Effector CD4-positive, alpha-beta T cell (primary cell): ENCODE measurements at regions not wholly inside any gene's neighbourhood (a gene's known extent, or its start where the extent isn't known, plus 50 kb on each side); places are given as distances from the start of the nearest gene placed in this dataset.

Experiments used
- DNase-seq: peaks from one replicate; pipeline ENCODE4 v3.0.0-alpha.2; 2020

DNA sequence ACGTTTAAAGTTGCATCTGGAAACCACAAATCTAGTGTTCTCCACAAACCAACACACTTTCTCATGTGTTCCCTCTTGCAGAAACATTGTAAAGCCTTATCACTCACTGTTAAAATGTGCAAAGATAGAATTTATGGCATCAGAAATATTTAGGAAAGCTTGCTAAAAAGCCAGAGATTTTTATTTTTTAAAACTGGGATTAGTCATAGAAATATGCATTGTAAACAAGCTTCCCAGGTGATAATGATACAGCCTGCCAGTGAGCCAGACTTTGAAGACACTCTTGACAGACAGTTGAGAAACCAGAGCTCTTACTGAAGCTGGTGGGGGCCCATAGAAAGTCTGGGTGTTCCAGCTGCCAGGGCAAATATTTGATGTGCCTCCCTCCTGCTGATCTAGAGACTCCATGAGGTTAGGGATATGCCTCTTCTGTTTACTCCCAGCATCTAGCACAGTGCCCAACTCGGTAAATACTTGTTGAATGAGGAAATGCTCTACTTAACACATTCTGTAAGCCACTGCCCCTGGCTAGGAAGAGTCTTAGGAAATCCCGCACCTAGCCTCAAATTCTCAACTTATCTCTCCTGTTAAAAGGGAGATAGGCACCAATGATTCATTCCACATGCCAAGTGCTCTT is 179.0 kb upstream of the RASGEF1B start:
- DNase-seq: no peak

DNA sequence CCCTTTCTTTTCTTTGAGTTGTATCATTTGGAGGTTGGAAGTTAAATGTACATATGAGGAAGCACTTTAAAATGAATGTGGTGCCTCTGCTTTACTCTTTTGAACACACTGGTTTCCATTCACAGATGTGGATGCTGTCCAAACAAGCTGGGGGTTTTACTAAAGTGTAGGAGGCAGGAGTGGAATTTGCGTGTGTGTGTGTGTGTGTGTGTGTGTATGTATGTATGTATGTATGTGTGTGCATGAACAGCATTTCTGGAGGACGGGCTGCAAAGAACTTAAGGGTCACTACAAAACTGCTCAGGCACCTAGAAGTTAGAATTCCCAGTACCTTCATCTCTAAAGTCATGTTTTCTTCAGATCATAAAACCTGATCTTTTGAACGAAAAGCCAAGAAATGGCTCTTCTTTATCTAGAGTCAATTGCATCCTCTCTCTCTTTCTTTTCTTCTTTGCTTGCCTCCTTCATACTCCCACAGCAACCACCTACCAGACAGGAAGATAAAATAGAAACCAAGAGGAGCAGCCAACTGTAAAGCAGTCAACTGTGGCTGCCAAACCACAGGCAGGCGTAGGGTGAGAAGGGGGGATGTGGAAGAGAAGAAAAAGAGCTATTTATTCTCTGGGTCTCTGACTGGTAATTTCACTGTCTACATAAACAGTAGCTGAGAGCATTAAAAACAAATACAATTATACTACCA is 177.0 kb upstream of the RASGEF1B start:
- DNase-seq: no peak

DNA sequence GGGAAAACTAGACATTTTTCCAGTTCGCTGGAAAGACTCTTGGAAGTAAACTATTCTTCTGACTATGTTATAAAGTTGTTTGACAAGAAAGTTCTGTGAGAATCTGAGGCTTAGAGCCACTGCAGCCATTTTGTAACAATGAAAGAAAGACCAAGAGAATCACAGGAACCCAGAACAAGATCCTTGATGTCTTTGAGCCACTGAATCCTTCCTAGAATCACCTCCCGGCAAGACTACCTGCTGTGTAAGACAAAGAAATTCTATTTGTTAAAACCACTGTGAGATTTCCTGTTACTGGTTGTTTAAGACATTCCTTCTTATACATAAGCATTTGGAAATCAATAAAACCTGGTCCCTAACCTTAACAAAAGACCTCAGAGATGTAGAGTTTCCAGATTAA is 175.7 kb upstream of the RASGEF1B start:
- DNase-seq: no peak

DNA sequence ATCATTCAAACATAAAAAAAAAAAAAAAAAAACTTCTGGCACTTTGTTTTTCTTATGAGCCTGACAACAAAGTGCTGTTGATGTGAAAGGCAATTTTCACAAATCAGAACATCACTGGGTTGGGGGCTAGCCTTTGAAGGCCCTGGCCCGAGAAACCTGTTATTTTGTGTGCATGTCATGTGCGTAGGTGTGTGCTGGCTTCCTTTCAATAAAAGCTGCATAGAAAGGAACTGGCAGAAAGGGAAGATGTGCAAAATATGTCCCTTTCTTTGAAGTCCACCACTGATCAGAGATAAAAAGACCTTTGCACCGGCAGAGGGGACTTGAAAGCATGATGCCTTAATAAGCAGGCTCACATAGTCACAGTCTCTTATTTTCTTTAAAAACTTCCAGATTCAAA is 170.8 kb upstream of the RASGEF1B start:
- no peak for DNase-seq

DNA sequence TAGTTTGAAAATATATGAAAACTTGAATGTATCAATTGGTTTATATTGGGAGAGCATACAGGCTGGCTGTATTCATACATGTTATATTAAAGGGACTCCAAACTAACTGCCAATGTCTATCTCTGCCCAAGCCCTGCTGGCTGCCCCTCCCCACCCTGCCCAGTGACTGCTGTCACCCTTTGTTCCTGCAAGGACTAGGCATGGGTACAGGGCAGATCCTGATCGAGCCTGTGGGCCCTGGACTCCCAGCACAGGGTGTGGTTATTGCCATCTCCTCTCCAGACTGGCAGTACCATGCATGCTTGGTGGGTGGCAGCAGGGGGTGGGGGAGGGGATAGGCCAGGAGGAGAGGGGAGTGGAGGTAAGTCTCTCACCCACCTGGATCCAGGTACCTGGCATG is 167.5 kb upstream of the RASGEF1B start:
- DNase-seq: no peak

DNA sequence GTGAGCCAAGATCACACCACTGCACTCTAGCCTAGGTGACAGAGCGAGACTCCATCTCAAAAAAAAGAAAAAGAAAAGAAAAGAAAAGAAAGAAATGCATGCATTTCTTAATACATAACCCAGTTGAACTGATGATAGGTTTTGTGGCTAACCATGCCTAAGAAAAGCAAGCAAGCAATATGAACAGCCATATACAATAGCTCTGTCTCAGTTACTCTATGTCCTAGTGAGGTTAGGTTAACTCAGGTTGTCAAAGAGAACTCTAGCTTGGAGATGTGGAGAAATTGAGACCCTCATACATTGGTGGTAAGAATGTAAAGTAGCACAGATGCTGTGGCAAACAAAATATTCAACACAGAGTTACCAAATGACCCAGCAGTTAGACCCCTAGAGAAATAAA is 167.0 kb upstream of the RASGEF1B start:
- no peak for DNase-seq

DNA sequence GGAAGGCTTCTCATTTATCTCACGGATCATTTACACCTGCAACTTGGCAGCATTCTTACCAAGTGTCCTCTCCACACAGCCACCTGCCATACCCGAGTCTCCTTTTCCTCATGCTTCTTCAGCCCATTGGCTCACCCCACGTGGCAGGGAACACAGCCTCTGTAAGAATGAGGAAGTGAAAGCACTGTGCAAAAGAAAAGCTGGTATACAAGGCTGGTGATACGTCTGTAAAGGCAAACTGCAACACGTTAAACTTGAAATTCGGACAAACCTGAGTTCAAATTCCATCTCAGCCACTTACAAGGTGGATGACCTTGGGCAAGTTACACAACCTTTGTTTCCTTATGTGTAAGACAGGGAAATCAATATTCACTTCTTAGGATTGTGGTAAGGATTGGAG is 164.0 kb upstream of the RASGEF1B start:
- DNase-seq: no peak

DNA sequence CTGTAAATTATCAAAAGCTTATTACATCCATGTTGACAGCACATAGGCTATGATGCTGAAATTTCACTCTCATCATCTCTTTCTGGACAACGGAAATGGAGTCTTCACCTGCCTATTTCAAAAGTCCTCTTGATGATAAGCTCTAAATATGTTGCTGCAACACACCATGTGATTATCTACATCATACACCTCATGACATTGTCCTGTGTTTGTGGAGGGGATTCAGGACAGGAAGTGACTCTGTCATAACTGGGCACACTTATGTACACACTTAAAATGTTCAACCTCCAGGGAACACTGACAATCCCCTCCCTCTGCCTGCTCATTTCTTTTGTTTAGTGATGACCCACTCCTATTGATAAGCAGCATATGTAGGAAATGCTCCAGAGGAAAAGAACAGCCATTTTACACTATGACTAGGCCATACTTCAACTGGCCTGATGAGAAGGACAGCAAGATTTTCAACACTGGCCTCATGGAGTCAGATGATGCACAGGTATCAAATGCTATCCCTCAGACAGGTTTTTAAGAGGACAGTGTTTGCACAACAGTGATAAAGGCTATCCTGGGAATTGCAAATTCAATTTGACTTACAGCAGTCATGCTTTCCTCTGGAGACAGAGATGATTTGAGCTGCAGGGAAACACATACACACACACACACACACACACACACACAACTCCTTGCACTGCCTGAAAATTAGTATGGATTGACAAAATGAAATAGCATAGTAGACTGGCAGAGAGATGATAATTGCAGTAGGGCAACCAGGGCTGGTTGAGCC is 163.3 kb upstream of the RASGEF1B start:
- DNase-seq: no peak

DNA sequence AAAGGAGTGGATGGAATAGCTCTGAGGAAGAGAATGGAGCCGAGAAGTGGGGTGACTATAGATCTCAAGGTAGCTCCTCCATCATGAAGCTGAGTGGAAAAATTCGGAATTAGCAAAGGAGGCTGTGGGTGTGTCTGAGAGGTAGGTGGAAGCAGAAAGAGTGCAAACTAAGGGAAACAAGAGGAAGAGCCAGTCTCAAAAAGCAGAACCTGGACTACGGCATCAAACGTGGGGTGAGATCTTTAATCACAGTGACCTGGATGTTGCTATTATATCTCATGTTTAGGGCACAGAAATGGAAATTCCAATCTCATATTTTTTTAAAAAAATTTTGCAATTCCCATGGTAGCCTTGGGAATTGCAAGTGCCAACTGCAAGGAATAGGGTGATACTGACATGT is 162.5 kb upstream of the RASGEF1B start:
- DNase-seq: no peak

DNA sequence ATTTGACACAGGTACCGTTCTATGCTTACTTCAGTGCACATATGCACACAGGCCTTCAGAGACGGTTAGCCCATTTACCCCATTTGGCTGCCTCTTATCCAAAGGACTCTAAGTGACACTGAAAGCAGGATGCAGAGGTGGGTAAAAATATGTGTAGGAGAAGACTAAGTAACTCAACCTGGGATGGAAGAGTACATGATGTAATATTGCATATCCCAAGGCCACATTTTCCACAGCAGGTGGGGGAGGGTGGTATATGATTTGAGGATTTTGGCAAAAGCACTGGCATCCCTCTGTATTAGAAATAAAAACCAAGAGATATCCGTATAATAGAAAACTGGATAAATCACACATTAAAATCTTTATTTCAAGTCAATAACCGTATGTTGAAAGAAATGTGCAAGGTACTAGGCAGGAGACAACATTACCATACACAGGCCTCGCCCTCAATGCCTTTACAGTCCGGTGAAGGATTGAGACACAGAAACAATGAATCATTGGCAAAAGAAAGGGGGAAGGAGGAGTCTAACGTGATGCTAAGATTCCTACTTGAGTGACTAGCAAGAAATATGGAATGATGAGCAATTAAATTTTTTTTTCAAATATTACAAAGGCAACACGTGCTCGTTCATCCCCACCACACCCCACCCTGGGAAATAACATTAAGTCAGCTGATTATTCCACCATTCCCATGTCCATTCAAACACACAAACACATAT is 161.0 kb upstream of the RASGEF1B start:
- DNase-seq: no peak

DNA sequence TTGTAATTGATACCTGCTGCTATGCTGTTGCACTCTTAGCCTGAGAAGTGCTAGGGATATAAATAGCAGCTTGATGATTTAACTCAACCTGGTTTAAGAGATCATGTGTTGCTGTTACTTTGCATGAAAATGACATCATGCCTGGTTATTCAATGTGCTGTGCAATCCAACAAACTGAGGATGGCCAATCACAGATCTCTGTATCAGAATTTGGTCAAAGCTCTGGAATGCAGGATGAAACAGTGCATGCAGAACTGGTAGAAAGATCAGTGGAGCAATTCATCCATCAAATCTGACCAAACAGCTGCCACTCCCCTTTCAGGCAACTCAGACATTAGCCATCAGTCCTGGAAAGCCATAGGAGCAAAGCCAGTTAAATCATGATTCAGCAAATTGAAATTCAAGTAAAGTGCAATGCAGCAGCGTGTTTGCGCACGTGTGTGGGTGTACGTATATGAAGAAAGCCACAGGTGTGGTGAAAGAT is 160.3 kb upstream of the RASGEF1B start:
- DNase-seq: no peak

DNA sequence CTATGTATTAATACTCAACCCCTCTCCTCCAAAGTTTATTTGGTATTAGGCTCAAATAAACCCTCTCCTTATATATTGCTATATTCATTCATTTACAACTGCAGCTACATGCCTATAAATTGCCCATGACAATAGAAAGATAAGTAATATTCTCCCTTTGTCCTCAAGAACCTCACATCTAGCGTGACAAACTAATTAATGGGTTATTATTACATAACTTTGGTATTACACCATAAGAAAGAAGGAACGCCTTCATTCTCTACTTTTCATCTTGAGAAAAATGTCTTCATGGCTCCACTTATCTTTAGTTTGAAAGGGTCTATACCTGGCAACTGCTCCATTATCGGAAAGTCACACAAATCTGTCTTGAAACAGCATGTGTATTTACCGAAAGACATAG is 157.7 kb upstream of the RASGEF1B start:
- no peak for DNase-seq

DNA sequence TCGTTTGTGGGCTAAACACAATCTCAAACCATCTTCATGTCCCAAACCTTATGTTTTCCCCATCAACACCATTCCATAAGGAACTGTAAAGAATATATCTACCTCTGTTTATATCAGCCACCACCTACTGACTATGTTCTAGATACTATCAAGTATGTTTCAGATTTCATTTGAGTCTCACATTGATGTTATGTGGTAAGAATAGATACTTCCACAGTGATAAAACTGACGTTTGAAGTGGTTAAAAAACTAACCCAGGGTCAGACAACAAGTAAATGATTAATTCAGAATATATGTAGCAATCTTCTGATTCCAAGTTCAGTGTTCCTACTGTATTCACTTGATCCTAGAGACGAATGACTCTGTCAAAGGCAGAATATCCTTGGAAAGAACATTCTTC is 156.8 kb upstream of the RASGEF1B start:
- no peak for DNase-seq

DNA sequence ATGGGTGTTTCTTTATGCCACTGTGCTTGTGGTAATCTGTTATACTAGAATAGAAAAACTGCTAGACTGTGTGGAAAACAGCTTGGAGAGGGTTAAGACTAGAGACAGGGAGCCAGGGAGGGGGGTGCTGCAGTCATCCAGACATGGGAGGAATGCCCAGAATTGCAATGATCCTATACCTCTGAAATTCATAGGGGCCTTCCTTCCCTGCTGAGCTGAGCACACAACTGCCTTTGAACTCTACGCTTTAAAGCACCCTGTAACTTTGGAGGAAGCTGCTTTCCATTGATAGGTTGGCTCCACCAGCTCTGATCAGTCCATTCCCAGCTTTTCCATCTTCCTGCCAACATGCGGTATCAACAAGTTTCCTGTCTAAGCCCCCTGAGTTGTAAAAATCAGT is 155.9 kb upstream of the RASGEF1B start:
- no peak for DNase-seq

DNA sequence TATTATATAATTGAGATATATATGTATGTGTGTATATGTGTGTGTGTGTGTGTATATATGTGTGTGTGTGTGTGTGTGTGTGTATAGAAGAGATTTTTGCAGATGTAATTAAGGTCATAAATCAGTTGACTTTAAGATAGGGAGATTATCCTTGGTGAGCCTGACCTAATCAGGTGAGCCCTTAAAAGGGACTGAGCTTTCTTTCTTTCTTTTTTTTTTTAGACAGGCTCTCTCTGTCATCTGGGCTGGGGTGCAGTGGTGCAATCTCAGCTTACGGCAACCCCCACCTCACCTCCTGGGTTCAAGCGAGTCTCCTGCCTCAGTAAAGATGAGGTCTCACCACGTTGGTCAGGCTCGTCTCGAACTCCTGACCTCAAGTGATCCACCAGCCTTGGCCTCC is 155.1 kb upstream of the RASGEF1B start:
- DNase-seq: no peak

DNA sequence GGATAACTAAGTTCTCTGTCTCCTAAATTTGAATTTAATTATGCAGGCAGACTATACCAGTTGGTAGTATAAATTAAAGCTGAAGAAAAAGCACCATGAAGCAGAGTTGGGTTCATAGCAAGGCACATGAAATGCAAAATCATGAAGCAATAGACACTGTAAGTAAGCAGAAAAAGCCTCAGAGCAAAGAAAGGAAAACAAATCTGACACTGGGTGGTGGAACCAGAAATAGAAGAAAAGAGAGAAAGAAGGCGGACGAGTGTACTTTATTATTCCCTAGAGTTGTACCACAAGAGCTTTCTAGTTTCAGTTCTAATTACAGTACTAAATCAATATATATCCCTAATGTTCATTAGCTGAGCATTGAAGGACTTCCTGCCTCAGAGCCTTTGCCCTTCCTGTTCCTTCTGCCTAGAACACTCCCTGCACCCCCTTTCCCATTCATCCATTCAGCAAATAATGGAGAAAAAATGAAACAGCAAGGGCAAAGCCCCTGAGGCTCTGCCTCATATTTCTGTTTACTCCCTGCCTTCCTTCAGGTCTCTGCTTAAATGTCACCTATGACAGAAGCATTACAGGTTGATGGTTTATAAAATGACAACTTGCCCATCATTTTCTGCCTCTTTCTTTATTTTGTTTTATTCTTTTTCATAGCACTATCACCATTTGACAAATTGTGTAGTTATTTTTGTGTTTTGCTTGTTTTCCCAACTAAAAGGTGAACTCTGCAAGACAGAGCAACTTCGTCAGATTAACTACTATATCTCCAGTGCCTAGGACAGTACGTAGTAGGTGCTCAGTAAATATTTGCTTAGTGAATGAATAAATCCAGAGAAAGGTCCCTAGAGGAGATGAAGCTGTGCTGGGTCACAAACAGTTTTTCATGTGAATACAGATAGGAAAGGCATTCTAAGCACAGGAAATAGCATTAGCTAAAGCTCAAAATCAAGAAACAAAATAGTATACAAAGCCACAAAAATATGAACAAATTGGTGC is 154.0 kb upstream of the RASGEF1B start:
- no peak for DNase-seq

DNA sequence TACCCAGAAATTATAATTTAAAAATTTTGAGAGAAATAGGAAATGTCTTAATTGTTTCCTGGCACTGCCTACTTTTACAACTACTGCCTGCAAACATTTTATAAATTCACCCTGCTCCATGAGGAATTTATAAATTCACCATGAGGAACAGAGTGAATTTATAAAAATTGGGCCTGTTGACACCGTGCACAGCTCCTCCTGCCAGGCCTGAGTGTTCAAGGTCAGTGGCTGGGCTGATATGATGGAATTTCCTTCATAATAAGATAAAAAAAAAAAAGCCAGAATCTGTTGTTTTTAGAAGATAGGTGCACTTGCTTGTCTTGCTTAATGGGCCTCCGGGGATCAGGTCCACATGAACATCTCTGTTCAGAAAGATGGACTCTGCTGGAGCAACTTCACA is 151.7 kb upstream of the RASGEF1B start:
- DNase-seq: no peak

DNA sequence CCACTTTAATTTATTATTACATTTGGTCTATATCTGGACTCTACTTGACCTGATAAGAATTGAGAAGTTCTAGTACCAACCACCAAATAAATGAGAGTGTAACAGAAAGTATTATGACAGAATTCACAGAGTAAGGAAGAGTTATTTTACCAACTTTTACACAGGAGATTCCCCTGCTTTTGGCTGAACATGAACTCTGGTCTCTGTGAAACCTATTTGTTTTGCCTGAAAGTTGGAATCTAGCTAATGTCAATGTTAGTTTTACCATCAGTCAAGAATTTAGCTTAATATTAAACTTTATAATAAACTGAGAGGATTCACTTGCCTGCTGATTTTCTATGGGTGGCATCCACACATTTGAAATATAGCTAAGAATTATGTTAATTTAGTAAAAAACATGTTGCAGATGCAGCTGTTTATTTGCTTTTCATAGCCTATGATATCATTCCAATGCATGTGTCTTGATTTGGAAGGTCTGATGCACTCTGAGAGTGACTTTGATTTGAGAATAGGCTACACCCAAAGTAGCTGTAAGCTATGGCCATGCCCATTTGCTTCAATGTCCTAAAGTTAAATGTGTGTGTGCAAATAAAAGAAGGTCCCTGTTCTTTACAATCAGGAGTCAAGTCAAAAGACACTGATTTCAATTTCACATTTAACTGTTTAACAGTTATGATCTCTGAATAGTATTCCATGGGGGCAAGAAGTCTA is 150.9 kb upstream of the RASGEF1B start:
- no peak for DNase-seq

DNA sequence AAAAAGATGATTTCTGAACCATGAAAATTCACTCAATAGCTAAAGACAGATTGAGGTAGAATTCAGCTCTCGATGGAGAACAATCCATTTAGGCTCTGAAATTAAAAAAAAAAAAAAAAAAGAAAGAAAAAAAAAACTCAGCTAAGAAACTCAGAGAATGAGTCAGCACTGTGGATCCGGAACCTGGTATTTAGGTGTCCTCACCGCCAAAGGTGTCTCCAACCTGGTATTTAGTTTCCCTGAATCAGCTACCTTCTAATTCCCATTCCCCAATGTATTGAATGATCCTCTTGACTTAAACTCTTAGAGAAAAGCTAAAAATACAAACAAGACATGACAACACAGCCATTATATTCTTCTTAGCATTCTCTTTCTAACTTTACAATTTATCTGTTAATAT is 150.3 kb upstream of the RASGEF1B start:
- DNase-seq: no peak

DNA sequence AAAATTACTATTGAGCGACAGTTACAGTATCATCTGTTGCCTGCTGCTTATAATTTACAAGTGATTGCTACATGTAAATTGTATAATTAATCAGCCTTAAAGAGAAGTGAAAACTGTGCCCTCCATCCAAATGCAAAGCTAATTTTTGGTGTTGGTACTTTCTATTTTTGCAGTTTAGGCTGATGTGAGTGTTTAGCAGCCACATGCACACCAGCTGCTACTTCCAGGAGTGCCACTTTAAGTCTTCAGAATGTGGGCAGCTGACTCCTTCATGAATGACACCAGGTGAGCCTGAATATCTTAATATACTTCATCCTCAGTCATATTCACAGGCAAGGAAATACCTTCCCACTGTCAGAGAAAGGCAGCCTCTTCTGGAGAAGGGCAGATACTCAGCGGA is 149.8 kb upstream of the RASGEF1B start:
- DNase-seq: no peak

DNA sequence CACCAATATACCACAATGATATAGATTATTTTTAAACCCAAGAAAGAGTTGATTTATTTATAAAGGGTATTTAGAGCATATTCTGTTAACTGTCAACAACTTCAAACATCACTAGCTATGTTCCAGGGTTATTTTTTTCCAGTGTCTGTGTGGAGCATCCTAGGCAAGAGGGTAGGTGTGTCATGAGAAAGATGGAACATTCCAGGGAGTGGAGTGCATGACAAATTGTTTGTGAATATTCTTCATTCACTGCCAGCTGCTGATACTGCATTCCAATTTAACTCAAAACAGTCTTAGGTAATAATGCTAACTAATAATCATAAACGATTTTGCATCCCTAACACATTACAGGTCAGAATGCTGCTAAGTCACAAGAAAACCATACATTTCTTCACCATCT is 148.7 kb upstream of the RASGEF1B start:
- no peak for DNase-seq
